ENCODE measurements at regions not wholly inside any gene's neighbourhood (a gene's known extent, or its start where the extent isn't known, plus 50 kb on each side); places are given as distances from the start of the nearest gene placed in this dataset.
A peak's percentile ranks its signal among the peaks of the same experiment; 100 is the strongest.
"Not testable (repeated sequence)": the region's sequence is repeated elsewhere in the genome, so short reads cannot be mapped to it uniquely, and the experiment has no call there.

GRCh38 chr12:69136931-69137613, 102.3 kb upstream of the CPSF6 start:
- no peak for DNase-seq

- no peak for DNase-seq
These were observed 98.3 kb upstream of the CPSF6 start for GRCh38 chr12:69141074-69141473.

GRCh38 chr12:69149270-69149669, 90.1 kb upstream of the CPSF6 start:
- DNase-seq: no peak

GRCh38 chr12:69150083-69150795, 89.1 kb upstream of the CPSF6 start:
- no peak for DNase-seq

GRCh38 chr12:69150796-69151127, 88.6 kb upstream of the CPSF6 start:
- DNase-seq: no peak

- DNase-seq: no peak
These were observed 88.1 kb upstream of the CPSF6 start for GRCh38 chr12:69151254-69151764.

GRCh38 chr12:69154585-69155363, 84.6 kb upstream of the CPSF6 start:
- DNase-seq: peak; percentile 74 to 77

- peak; percentile 94 to 95 for DNase-seq
These were observed 82.2 kb upstream of the CPSF6 start for GRCh38 chr12:69157023-69157655.

GRCh38 chr12:69161829-69162228, 77.5 kb upstream of the CPSF6 start:
- peak; percentile 30 to 45 for DNase-seq

GRCh38 chr12:69163681-69164362, 75.5 kb upstream of the CPSF6 start:
- no peak for DNase-seq

GRCh38 chr12:69167648-69168165, 71.7 kb upstream of the CPSF6 start:
- DNase-seq: no peak

- DNase-seq: no peak
These were observed 71.0 kb upstream of the CPSF6 start for GRCh38 chr12:69168363-69168762.

- DNase-seq: no peak
These were observed 70.5 kb upstream of the CPSF6 start for GRCh38 chr12:69168828-69169227.

- no peak for DNase-seq
These were observed 69.1 kb upstream of the CPSF6 start for GRCh38 chr12:69170293-69170692.

GRCh38 chr12:69171881-69172280, 67.5 kb upstream of the CPSF6 start:
- no peak for DNase-seq

GRCh38 chr12:69172491-69172890, 66.9 kb upstream of the CPSF6 start:
- DNase-seq: no peak

GRCh38 chr12:69173368-69173767, 66.0 kb upstream of the CPSF6 start:
- no peak for DNase-seq

GRCh38 chr12:69179786-69180185, 59.6 kb upstream of the CPSF6 start:
- no peak for DNase-seq

GRCh38 chr12:69187572-69187971, 51.8 kb upstream of the CPSF6 start:
- DNase-seq: not testable (repeated sequence)

- DNase-seq: no peak
These were observed 49.9 kb upstream of the CPSF6 start for GRCh38 chr12:69189378-69189978.

Data from stimulated activated CD4-positive, alpha-beta T cell treated with anti-CD3 and anti-CD28 coated beads, Interleukin-2, amount 100 ng/mL, for 48 hours (primary cell).